Stomach (tissue), 8 donors: ENCODE measurements at regions not wholly inside any gene's neighbourhood (a gene's known extent, or its start where the extent isn't known, plus 50 kb on each side); places are given as distances from the start of the nearest gene placed in this dataset.
"Not testable (repeated sequence)": the region's sequence is repeated elsewhere in the genome, so short reads cannot be mapped to it uniquely, and the experiment has no call there.

Source experiments
- DNase-seq, 2 donors: peaks; one replicate each; pipeline versions ENCODE4 v3.0.0 to v3.0.0-alpha.2; 2013 to 2019
- H3K27ac ChIP-seq, 5 donors: fragments of 200-600 bp in 4 of 5; sonication (generic) in 4 of 5; one replicate each; pipeline ENCODE4 v1.5.1; 2013 to 2019; ENCODE audit warnings: mild to moderate bottlenecking in 1 of 5, moderate library complexity in 1 of 5
- H3K27me3 ChIP-seq, 3 donors: fragments of 200-600 bp; sonication (generic); one replicate each; pipeline ENCODE4 v1.5.1; 2017 to 2019; ENCODE audit warnings: mixed run types in 1 of 3
- H3K36me3 ChIP-seq, 4 donors: fragments of 200-600 bp; sonication (generic); 1 replicate in 3 of 4; 2 replicates in 1 of 4; pipeline ENCODE4 v1.5.1; 2016 to 2019
- H3K4me1 ChIP-seq, 4 donors: fragments of 200-600 bp; sonication (generic); one replicate each; pipeline ENCODE4 v1.5.1; 2016 to 2019
- H3K4me3 ChIP-seq, 4 donors: fragments of 200-600 bp; sonication (generic) in 3 of 4; one replicate each; pipeline ENCODE4 v1.5.1; 2016 to 2019; ENCODE audit warnings: mild to moderate bottlenecking in 1 of 4
- H3K9me3 ChIP-seq, 4 donors: fragments of 200-600 bp; sonication (generic); one replicate each; pipeline ENCODE4 v1.5.1; 2016 to 2019
- EP300 ChIP-seq: sonication (generic); formaldehyde crosslinking; IDR thresholded peaks from one replicate; pipeline ENCODE4 v1.6.1; 2017; ENCODE audit warnings: antibody characterized with exemption
- POLR2A ChIP-seq, 4 donors: fragments of 450-650 bp; IDR thresholded peaks; one replicate each; pipeline ENCODE4 v1.6.1; 2016; ENCODE audit warnings: antibody characterized with exemption in 4 of 4, control low read depth in 2 of 4, mild to moderate bottlenecking in 1 of 4, moderate library complexity in 1 of 4
- POLR2AphosphoS5 ChIP-seq, 3 donors: sonication (generic); formaldehyde crosslinking; IDR thresholded peaks; one replicate each; pipeline ENCODE4 v1.6.1; 2016; ENCODE audit warnings: antibody characterized with exemption in 3 of 3
- WGBS, 5 donors: extraction: QIAGEN DNeasy Blood & Tissue Kit in 3 of 5; methylation state at CpG; one replicate each; pipeline versions ENCODE4 v1.1.5 to v1.1.7; 2013 to 2018; 5-methylcytosine and 5-hydroxymethylcytosine counted together
- intact Hi-C: fragments of 100-400 bp; cut with DNase I; formaldehyde crosslinking; loops from one replicate; pipeline ENCODE4 v1.15.1; 2023; ENCODE audit warnings: low total_unique reads
- TF ChIP-seq, protein P1 (sequence below), 7 experiments: fragments of 450-650 bp in 4 of 7; fragments of 200-600 bp in 3 of 7; sonication (generic) in 3 of 7; IDR thresholded peaks; one replicate each; pipeline ENCODE4 v1.5.1; 2016 to 2019; ENCODE audit warnings: antibody characterized with exemption in 7 of 7, control low read depth in 2 of 7, mild to moderate bottlenecking in 1 of 7
- donor health status: healthy with polysubstance abuse.
- donor health status: Bipolar disorder and iron deficiency.
- donor health status: healthy.

DNA sequence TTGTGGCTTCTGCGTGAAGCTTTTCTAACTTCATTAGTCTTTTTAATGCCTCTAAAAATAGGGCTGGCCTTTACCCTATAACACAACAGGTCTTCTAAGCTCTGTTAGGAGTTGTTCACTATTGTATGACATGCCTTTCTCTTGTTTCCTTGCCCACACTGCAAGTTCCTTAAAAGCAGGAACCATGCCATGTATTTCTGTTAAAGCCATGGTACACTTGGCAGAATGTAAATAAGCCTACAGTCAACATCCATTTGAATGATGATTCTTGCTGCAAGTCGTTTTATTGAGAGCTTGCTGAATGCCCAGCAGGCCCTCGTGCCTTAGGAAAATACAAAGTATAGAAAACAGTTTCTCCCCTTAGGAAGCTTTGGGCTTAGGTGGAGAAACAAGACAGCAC lies 214.6 kb downstream of the DUSP10 start:
- Histone ChIP-seq H3K4me1 (no peaks in the 10 kb centered on the region), H3K9me3 (no peaks in the 10 kb centered on the region), H3K36me3 (no peaks in the 10 kb centered on the region), H3K27ac (no peak overlapping the region), H3K4me3 (no peak overlapping the region), H3K27me3 (no peaks in the 10 kb centered on the region)
- TF ChIP-seq POLR2AphosphoS5 (IDR thresholded peaks at IDR 0.05) = no peak
- no peak for TF ChIP-seq POLR2A (IDR thresholded peaks at IDR 0.05)
- TF ChIP-seq, protein P1, sequence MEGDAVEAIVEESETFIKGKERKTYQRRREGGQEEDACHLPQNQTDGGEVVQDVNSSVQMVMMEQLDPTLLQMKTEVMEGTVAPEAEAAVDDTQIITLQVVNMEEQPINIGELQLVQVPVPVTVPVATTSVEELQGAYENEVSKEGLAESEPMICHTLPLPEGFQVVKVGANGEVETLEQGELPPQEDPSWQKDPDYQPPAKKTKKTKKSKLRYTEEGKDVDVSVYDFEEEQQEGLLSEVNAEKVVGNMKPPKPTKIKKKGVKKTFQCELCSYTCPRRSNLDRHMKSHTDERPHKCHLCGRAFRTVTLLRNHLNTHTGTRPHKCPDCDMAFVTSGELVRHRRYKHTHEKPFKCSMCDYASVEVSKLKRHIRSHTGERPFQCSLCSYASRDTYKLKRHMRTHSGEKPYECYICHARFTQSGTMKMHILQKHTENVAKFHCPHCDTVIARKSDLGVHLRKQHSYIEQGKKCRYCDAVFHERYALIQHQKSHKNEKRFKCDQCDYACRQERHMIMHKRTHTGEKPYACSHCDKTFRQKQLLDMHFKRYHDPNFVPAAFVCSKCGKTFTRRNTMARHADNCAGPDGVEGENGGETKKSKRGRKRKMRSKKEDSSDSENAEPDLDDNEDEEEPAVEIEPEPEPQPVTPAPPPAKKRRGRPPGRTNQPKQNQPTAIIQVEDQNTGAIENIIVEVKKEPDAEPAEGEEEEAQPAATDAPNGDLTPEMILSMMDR (IDR thresholded peaks at IDR 0.05) = no peak
- TF ChIP-seq EP300 = no peak
- peak in 1 of 2 donors; percentile 16 for DNase-seq
- WGBS, 5 donors = 25 to 58% (median 44%) methylated on average over 3 of the region's 3 CpGs
- intact Hi-C loops = no loop called here

DNA sequence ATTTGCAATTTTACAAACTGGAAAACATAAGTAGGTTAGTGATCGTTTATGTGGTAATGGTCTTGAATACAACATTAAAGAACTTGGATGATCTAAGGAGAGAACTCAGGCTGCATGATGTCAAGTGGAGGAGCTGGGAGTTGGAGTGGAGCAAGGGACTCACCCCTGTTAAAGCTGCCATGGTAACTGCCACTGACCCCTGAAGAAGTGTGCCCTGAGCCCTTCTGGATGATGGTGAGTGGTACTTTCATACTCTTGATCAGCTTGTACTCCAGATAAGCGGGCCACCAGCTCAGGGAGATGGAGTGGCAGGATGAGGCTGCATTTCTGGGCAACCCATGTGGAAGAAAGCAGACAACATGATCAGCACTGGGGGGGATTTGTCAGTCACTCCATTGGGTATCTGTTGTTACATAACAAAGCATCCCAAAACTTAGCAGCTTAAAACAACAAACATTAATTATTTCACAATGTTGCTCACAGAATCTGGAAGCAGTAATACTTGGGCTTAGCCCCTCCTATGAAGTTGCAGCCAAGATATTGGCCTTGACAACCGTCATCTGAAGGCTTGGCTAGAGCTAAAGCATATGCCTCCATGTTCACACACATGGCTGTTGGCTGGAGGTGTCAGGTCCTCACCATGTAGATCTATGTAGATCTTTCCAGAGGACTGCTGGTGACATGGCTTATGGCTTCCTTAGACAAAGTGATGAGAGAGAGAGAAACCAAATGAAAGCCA lies 213.8 kb downstream of the DUSP10 start:
- DNase-seq = no peak
- intact Hi-C loops = no loop called here
- no peak for TF ChIP-seq EP300
- TF ChIP-seq POLR2A (IDR thresholded peaks at IDR 0.05) = no peak
- TF ChIP-seq, protein P1 (IDR thresholded peaks at IDR 0.05) = no peak
- no peak for TF ChIP-seq POLR2AphosphoS5 (IDR thresholded peaks at IDR 0.05)

DNA sequence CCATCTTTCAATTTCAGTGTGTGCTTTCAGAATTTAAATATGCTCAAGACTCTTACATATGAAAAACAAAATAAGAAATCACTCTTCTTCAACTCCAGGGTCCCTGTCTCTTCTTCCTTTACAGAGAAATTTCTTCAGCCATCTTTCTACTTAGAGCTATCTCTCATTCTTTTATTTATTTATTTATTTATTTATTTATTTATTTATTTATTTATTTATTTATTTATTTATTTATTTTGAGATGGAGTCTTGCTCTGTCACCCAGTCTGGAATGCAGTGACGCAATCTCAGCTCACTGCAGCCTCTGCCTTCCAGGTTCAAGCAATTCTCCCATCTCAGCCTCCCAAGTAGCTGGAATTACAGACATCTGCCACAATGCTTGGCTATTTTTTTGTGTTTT lies 211.7 kb downstream of the DUSP10 start:
- H3K4me3 ChIP-seq, H3K36me3 ChIP-seq, H3K9me3 ChIP-seq, intact Hi-C loops, H3K27ac ChIP-seq, H3K4me1 ChIP-seq, DNase-seq, H3K27me3 ChIP-seq: not testable (repeated sequence)
- WGBS, 5 donors = 70 to 89% (median 88%) methylated on average over 1 of the region's 1 CpG

More for the DNA sequence above, 213.8 kb downstream of the DUSP10 start:
- H3K9me3 ChIP-seq = no peaks in the 10 kb centered on the region
- 69 to 83% (median 74%) methylated on average over 3 of the region's 3 CpGs for WGBS, 5 donors
- H3K36me3 ChIP-seq = no peaks in the 10 kb centered on the region
- no peaks in the 10 kb centered on the region for H3K27me3 ChIP-seq
- H3K27ac ChIP-seq = no peak overlapping the region
- H3K4me1 ChIP-seq = no peaks in the 10 kb centered on the region
- H3K4me3 ChIP-seq = no peak overlapping the region

DNA sequence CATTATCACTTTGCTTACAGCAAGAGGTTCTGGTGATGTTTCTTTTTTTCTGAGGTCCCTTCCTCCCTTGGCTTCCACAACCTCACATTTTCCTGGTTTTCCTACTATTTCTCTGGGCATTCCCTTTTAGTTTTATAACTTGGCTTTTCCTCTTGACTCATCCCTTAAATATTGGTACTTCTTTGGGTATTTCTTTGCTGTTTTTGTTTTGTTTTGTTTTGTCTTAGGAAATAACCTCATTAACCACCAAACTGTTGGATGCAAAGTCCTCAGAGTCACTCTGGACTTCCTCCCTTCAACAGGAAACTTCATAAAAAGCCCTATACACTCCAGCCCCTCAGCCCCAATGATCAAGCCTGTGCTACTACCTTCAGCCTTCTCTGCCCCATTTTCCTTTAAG lies 211.1 kb downstream of the DUSP10 start:
- no peaks in the 10 kb centered on the region for H3K4me1 ChIP-seq
- no peaks in the 10 kb centered on the region for H3K27me3 ChIP-seq
- no peaks in the 10 kb centered on the region for H3K36me3 ChIP-seq
- no peak overlapping the region for H3K27ac ChIP-seq
- no peaks in the 10 kb centered on the region for H3K9me3 ChIP-seq
- TF ChIP-seq POLR2AphosphoS5 (IDR thresholded peaks at IDR 0.05) (no peak), EP300 (no peak), POLR2A (IDR thresholded peaks at IDR 0.05) (no peak)
- TF ChIP-seq, protein P1 (IDR thresholded peaks at IDR 0.05) = no peak
- intact Hi-C loops = no loop called here
- DNase-seq = no peak
- H3K4me3 ChIP-seq = no peak overlapping the region

DNA sequence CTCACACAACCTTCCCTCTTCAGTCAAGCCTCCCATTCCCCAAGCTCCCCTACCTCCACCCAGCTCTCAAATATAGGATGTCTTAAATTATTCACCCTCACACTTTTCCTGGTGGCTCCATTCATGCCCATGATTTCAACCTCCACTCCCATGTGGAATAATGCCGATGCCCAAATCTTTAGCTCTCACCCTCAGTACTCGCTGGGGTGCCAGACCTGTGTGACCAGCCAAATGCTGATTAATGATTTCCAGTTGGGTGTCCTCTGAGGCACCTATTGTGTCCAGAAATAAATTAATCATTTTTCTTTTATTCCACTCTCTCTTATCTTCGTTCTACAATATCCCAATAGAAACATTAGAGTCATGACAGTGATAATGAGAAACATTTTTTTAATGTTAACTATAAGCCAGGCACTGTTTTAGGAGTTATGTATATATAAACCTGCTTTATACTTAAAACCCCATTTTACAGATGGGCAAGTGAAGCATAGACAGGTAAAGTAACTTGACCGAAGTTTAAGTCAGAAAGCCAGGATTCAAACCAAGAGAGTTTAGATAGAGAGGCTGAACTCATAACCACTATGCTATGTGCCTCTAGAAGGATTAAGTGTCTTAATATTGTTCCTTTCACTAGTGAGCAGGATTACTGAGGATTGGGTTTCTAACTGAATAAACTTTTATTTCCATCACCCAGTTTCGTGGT lies 209.7 kb downstream of the DUSP10 start:
- intact Hi-C loops = no loop called here
- 74 to 79% (median 78%) methylated on average over 5 of the region's 5 CpGs for WGBS, 5 donors
- Histone ChIP-seq H3K36me3 (no peaks in the 10 kb centered on the region), H3K27ac (no peak overlapping the region), H3K4me1 (no peaks in the 10 kb centered on the region), H3K27me3 (peaks cover 0 to under 1% (median 0%) of the 10 kb centered on the region in 3 donors), H3K9me3 (no peaks in the 10 kb centered on the region), H3K4me3 (no peak overlapping the region)
- no peak for DNase-seq
- no peak for TF ChIP-seq POLR2A (IDR thresholded peaks at IDR 0.05)
